Hematopoietic multipotent progenitor cell treated with erythropoietin and hydrocortisone succinate and interleukin-3 and kit ligand, for 6 days (in vitro differentiated cells): ENCODE measurements at regions not wholly inside any gene's neighbourhood (a gene's known extent, or its start where the extent isn't known, plus 50 kb on each side); places are given as distances from the start of the nearest gene placed in this dataset.
"Not testable (repeated sequence)": the region's sequence is repeated elsewhere in the genome, so short reads cannot be mapped to it uniquely, and the experiment has no call there.

ENCODE experiments used
- DNase-seq: peaks from one replicate; pipeline ENCODE4 v3.0.0-alpha.2; 2015

GRCh38 chrX:42432552-42432951 lies 345.4 kb downstream of the PPP1R2C start:
- no peak for DNase-seq

- no peak for DNase-seq
These were observed 355.0 kb downstream of the PPP1R2C start for GRCh38 chrX:42422961-42423360.

- DNase-seq: no peak
These were observed 357.5 kb downstream of the PPP1R2C start for GRCh38 chrX:42420426-42420825.

- DNase-seq: no peak
These were observed 362.3 kb downstream of the PPP1R2C start for GRCh38 chrX:42415636-42416035.

- DNase-seq: no peak
These were observed 363.9 kb downstream of the PPP1R2C start for GRCh38 chrX:42414057-42414456.

GRCh38 chrX:42399632-42400024 lies 378.3 kb downstream of the PPP1R2C start:
- DNase-seq: no peak

GRCh38 chrX:42398967-42399631 lies 378.9 kb downstream of the PPP1R2C start:
- peak; percentile 36 for DNase-seq

GRCh38 chrX:42396136-42396535 lies 381.8 kb downstream of the PPP1R2C start:
- DNase-seq: no peak

- DNase-seq: no peak
These were observed 385.1 kb downstream of the PPP1R2C start for GRCh38 chrX:42392846-42393245.

- DNase-seq: no peak
These were observed 391.3 kb downstream of the PPP1R2C start for GRCh38 chrX:42386681-42387080.

- DNase-seq: no peak
These were observed 392.2 kb downstream of the PPP1R2C start for GRCh38 chrX:42385730-42386129.

- DNase-seq: no peak
These were observed 393.0 kb downstream of the PPP1R2C start for GRCh38 chrX:42384956-42385355.

GRCh38 chrX:42378857-42379256 lies 399.1 kb downstream of the PPP1R2C start:
- no peak for DNase-seq

GRCh38 chrX:42375086-42375485 lies 402.9 kb downstream of the PPP1R2C start:
- no peak for DNase-seq

GRCh38 chrX:42366181-42366580 lies 411.8 kb downstream of the PPP1R2C start:
- DNase-seq: no peak

GRCh38 chrX:42362219-42362618 lies 415.7 kb downstream of the PPP1R2C start:
- no peak for DNase-seq

GRCh38 chrX:42342981-42343380 lies 419.6 kb upstream of the CASK start:
- not testable (repeated sequence) for DNase-seq
